Brain microvascular endothelial cell (primary cell): ENCODE measurements at regions not wholly inside any gene's neighbourhood (a gene's known extent, or its start where the extent isn't known, plus 50 kb on each side); places are given as distances from the start of the nearest gene placed in this dataset.

Experiments used
- DNase-seq: peaks from one replicate; pipeline ENCODE4 v3.0.0-alpha.2; 2020
- H3K27ac ChIP-seq: fragments of 250-450 bp; sonication (Bioruptor Pico); 2 replicates; pipeline ENCODE4 v1.5.1; 2020; ENCODE audit warnings: mild to moderate bottlenecking, moderate library complexity
- H3K27me3 ChIP-seq: fragments of 250-450 bp; sonication (Bioruptor Pico); replicated peaks from 2 replicates; pipeline ENCODE4 v1.5.1; 2020; ENCODE audit warnings: mild to moderate bottlenecking
- H3K36me3 ChIP-seq: fragments of 250-450 bp; sonication (Bioruptor Pico); replicated peaks from 2 replicates; pipeline ENCODE4 v1.5.1; 2020; ENCODE audit warnings: mild to moderate bottlenecking
- H3K4me3 ChIP-seq: 2 replicates; pipeline ENCODE4 v1.5.1; 2011; ENCODE audit warnings: low read depth, mild to moderate bottlenecking, control low read depth, low read length, moderate library complexity
- in situ Hi-C: cut with HindIII; loops from 2 replicates; pipeline ENCODE4 v1.10.0; 2017; ENCODE audit warnings: low sequenced_read_pairs, low pct_ligation_motif_present
- TF ChIP-seq, protein P1 (sequence below): IDR thresholded peaks from 2 replicates; pipeline ENCODE4 v1.5.1; 2011; ENCODE audit warnings: low read depth, mild to moderate bottlenecking, moderate library complexity, low read length, control low read depth, inconsistent platforms; ENCODE audit errors: missing control alignments

DNA sequence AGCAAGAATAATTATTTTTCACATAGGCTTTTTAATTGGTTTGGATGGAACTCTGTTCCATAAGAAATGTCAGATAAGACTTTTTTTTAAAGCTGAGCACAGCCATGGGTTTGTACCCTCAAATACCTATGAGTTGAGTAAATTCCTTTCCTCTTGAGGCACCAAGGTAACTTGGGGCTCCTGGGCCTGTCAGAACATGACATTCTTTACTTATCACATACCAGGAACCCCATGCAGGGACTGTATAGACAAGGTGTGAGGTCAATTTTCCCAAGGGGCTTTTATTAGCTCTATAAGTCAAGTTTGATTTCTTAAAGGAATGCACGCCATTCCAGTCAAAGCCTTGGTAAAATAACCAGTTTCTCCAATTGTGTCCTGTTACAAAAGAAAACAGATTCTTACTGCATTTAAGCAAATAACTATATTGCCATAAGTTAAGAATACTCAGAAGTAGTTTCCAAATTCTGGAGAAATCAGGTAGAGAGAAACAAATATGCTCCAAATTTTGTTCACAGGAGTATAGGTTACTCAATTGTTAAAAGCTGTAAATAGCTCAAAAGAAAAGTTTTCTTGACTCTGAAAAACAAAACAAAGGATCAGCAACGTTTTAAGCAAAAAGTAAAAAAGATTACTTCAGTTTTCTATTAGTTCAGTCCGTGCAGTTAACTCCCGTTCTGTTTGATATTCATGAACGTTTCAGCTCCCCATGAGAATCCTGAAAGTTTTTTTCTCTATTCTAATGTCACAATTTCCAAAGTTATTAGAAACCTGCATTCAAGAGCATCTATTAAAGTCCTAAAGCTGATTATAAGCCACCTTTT is 167.5 kb upstream of the NAMPT start:
- in situ Hi-C loops: no loop called here
- H3K27ac ChIP-seq: no peak overlapping the region
- TF ChIP-seq, protein P1, sequence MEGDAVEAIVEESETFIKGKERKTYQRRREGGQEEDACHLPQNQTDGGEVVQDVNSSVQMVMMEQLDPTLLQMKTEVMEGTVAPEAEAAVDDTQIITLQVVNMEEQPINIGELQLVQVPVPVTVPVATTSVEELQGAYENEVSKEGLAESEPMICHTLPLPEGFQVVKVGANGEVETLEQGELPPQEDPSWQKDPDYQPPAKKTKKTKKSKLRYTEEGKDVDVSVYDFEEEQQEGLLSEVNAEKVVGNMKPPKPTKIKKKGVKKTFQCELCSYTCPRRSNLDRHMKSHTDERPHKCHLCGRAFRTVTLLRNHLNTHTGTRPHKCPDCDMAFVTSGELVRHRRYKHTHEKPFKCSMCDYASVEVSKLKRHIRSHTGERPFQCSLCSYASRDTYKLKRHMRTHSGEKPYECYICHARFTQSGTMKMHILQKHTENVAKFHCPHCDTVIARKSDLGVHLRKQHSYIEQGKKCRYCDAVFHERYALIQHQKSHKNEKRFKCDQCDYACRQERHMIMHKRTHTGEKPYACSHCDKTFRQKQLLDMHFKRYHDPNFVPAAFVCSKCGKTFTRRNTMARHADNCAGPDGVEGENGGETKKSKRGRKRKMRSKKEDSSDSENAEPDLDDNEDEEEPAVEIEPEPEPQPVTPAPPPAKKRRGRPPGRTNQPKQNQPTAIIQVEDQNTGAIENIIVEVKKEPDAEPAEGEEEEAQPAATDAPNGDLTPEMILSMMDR: no peak

DNA sequence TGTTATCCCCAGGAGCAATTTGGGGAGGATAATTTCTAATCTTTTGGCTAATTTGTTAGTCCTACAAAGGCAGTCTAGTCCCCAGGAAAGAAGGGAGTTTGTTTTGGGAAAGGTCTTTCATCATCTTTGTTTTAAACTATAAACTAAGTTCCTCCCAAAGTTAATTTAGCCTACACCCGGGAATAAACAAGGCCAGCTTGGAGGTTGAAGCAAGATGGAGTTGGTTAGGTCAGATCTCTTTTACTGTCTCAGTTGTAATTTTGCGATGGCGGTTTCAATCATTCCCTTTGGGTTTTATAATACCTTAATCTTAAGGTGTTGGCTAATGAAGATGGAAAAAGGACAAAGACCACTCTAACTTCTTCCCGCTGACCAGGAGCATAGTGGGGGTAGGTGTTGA is 166.4 kb upstream of the NAMPT start:
- Histone ChIP-seq H3K27me3 (no peaks in the 10 kb centered on the region), H3K36me3 (no peaks in the 10 kb centered on the region), H3K4me3 (no peak overlapping the region), H3K27ac (no peak overlapping the region)
- in situ Hi-C loops: no loop called here
- DNase-seq: no peak
- TF ChIP-seq, protein P1: no peak

More for the DNA sequence above, 167.5 kb upstream of the NAMPT start:
- H3K4me3 ChIP-seq: no peak overlapping the region
- no peaks in the 10 kb centered on the region for H3K36me3 ChIP-seq
- DNase-seq: no peak
- H3K27me3 ChIP-seq: no peaks in the 10 kb centered on the region

DNA sequence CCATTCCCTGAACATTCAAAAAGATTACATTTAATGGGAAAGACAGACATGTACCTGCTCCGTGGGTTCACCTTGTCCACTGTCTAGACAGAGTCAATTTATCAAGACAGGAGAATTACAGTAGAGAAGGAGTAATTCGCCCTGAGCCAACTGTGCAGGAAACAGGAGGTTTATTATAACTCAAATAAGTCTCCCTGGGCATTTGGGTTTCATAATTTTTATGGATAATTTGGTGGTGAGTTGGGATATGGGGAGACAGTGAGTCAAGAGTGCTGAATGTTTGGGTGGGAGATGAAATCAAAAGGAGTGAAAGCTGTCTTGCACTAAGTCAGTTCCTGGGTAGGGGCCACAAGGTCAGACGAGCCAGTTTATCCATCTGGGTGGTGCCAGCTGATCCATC is 165.9 kb upstream of the NAMPT start:
- no peaks in the 10 kb centered on the region for H3K36me3 ChIP-seq
- TF ChIP-seq, protein P1: no peak
- no peaks in the 10 kb centered on the region for H3K27me3 ChIP-seq
- no peak overlapping the region for H3K4me3 ChIP-seq
- no peak for DNase-seq
- in situ Hi-C loops: no loop called here
- no peak overlapping the region for H3K27ac ChIP-seq

DNA sequence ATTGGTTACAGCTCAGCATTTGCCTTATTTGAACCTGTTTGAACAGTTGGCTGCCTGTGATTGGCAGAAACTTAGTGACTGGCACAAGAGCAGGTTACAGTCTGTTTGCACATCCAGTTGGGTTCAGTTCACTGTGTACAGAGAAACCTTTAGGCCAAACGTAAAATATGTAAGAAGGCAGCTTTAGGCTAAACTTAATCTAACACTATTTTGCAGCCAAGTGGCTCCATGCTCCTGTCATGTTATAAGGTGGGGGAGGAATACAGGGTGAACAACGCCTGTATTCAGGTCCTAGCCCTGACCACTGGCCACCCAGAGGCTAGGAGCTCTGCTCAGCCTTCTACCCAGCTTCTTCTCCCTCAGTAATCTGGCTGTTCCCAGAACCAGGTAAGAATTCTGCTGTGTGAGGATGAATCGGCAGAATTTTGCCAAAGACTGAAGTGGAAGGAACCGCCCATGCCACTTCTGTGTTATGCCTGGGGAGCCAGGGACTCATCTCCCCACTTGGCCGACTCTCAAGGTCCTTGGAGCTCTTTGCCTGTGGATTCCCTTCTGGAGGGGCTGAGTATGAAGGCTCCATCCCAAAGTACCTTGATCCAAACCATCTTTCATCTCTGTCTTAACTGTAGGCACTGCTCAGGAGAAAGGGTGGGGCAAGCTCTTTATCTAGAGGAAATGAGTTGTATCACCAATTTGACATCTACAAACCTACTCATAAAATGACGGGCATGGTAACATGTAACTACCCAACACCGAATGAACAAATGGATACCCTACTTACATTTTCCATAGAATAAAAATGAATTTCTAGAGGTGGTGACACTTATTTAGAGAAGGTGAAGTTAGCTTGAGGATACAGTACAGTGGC is 164.4 kb upstream of the NAMPT start:
- in situ Hi-C loops: no loop called here
- TF ChIP-seq, protein P1: no peak
- Histone ChIP-seq H3K27ac (no peak overlapping the region), H3K36me3 (no peaks in the 10 kb centered on the region), H3K27me3 (no peaks in the 10 kb centered on the region), H3K4me3 (no peak overlapping the region)
- no peak for DNase-seq

DNA sequence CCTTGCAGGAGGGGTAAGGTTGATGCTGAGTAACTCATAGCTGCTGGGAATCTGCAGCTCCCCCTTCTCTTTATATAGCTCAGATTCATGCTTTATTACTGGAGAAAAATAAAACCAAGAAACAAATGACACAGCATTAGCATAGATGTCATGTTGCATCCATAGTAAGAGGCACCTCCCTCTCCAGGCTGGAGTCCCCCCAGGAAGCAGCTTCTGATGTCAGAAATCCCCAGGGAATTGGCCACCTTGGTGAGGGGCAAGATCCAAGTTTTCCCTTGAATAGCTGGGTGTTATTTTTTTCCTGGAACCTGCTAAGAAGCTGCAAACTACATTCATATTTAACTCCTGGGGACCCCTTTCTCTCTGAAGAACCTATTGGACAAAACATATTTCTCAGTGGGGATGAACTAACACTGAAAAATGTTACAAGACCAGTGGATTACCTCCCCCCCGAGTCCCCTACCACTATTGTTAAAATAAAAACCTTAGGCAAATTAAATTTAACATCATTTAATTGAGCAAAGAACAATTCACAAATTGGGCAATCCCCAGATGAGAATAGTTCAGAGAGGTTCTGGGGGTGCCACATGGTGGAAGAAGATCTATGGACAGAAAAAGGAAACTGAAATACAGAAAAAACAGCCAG is 163.7 kb upstream of the NAMPT start:
- in situ Hi-C loops: no loop called here

More for the DNA sequence above, 163.7 kb upstream of the NAMPT start:
- no peaks in the 10 kb centered on the region for H3K36me3 ChIP-seq
- H3K27me3 ChIP-seq: no peaks in the 10 kb centered on the region
- no peak overlapping the region for H3K4me3 ChIP-seq
- TF ChIP-seq, protein P1: no peak
- DNase-seq: no peak
- no peak overlapping the region for H3K27ac ChIP-seq
